MM.1S (cell line): ENCODE measurements at regions not wholly inside any gene's neighbourhood (a gene's known extent, or its start where the extent isn't known, plus 50 kb on each side); places are given as distances from the start of the nearest gene placed in this dataset.

ENCODE experiments used
- EZH2 ChIP-seq: fragments of 300-600 bp; sonication (generic); optimal IDR thresholded peaks from 2 replicates; pipeline ENCODE3; 2017; ENCODE audit warnings: low read depth, mild to moderate bottlenecking, antibody characterized with exemption, low read length, mixed read lengths
- TF ChIP-seq, protein P1 (sequence below): fragments of 300-600 bp; sonication (generic); IDR thresholded peaks from 2 replicates; pipeline ENCODE4 v1.5.1; 2016; ENCODE audit warnings: antibody characterized with exemption, low read length, mixed read lengths

DNA sequence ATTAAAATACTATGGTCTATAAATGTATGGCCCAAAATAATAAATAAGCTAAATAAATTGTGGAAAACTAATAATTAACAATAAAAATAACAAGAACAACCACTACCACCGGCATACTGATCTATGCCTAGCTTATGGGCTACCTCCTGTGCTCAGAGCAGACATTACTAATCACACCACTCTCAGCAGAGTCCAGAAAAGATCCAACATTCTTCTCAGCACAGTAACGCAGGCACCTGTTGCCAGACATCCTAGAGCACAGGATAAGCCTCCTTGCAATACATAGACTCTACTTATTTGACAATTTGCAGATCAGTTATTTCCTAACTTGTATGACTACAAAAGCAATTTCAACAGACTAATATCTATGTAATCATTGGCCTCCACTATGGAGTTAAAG, 137.1 kb upstream of the NEBL start:
- TF ChIP-seq, protein P1, sequence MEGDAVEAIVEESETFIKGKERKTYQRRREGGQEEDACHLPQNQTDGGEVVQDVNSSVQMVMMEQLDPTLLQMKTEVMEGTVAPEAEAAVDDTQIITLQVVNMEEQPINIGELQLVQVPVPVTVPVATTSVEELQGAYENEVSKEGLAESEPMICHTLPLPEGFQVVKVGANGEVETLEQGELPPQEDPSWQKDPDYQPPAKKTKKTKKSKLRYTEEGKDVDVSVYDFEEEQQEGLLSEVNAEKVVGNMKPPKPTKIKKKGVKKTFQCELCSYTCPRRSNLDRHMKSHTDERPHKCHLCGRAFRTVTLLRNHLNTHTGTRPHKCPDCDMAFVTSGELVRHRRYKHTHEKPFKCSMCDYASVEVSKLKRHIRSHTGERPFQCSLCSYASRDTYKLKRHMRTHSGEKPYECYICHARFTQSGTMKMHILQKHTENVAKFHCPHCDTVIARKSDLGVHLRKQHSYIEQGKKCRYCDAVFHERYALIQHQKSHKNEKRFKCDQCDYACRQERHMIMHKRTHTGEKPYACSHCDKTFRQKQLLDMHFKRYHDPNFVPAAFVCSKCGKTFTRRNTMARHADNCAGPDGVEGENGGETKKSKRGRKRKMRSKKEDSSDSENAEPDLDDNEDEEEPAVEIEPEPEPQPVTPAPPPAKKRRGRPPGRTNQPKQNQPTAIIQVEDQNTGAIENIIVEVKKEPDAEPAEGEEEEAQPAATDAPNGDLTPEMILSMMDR, result no peak
- no peak for TF ChIP-seq EZH2
